ENCODE measurements at regions not wholly inside any gene's neighbourhood (a gene's known extent, or its start where the extent isn't known, plus 50 kb on each side); places are given as distances from the start of the nearest gene placed in this dataset.
"Not testable (repeated sequence)": the region's sequence is repeated elsewhere in the genome, so short reads cannot be mapped to it uniquely, and the experiment has no call there.

GRCh38 chr2:183623227-183623626, 499.0 kb downstream of the NUP35 start:
- DNase-seq (ENCODE audit: low read depth): no peak

- no peak for DNase-seq (ENCODE audit: low read depth)
Observed at GRCh38 chr2:183630964-183631363, 506.7 kb downstream of the NUP35 start.

- no peak for DNase-seq (ENCODE audit: low read depth)
Observed at GRCh38 chr2:183656121-183656520, 531.9 kb downstream of the NUP35 start.

- no peak for DNase-seq (ENCODE audit: low read depth)
Observed at GRCh38 chr2:183665425-183665824, 541.2 kb downstream of the NUP35 start.

- DNase-seq (ENCODE audit: low read depth): no peak
Observed at GRCh38 chr2:183666031-183666430, 541.8 kb downstream of the NUP35 start.

GRCh38 chr2:183671233-183671632, 547.0 kb downstream of the NUP35 start:
- no peak for DNase-seq (ENCODE audit: low read depth)

GRCh38 chr2:183678908-183679307, 554.7 kb downstream of the NUP35 start:
- DNase-seq (ENCODE audit: low read depth): no peak

GRCh38 chr2:183680573-183680972, 556.3 kb downstream of the NUP35 start:
- DNase-seq (ENCODE audit: low read depth): no peak

- DNase-seq (ENCODE audit: low read depth): no peak
Observed at GRCh38 chr2:183684686-183685085, 560.4 kb downstream of the NUP35 start.

GRCh38 chr2:183696028-183696427, 571.8 kb downstream of the NUP35 start:
- DNase-seq (ENCODE audit: low read depth): no peak

GRCh38 chr2:183709829-183710228, 585.6 kb downstream of the NUP35 start:
- no peak for DNase-seq (ENCODE audit: low read depth)

GRCh38 chr2:183718246-183718645, 594.0 kb downstream of the NUP35 start:
- no peak for DNase-seq (ENCODE audit: low read depth)

GRCh38 chr2:183723278-183723677, 599.0 kb downstream of the NUP35 start:
- no peak for DNase-seq (ENCODE audit: low read depth)

GRCh38 chr2:183729380-183729779, 605.1 kb downstream of the NUP35 start:
- DNase-seq (ENCODE audit: low read depth): no peak

- DNase-seq (ENCODE audit: low read depth): no peak
Observed at GRCh38 chr2:183740241-183740640, 616.0 kb downstream of the NUP35 start.

- DNase-seq (ENCODE audit: low read depth): no peak
Observed at GRCh38 chr2:183752571-183752970, 628.3 kb downstream of the NUP35 start.

- no peak for DNase-seq (ENCODE audit: low read depth)
Observed at GRCh38 chr2:183759033-183759432, 634.8 kb downstream of the NUP35 start.

- no peak for DNase-seq (ENCODE audit: low read depth)
Observed at GRCh38 chr2:183773775-183774174, 649.5 kb downstream of the NUP35 start.

GRCh38 chr2:183780072-183780471, 655.8 kb downstream of the NUP35 start:
- DNase-seq (ENCODE audit: low read depth): no peak

- DNase-seq (ENCODE audit: low read depth): no peak
Observed at GRCh38 chr2:183782436-183782835, 658.2 kb downstream of the NUP35 start.

- not testable (repeated sequence) for DNase-seq (ENCODE audit: low read depth)
Observed at GRCh38 chr2:183788796-183789195, 664.6 kb downstream of the NUP35 start.

GRCh38 chr2:183792165-183792924, 668.1 kb downstream of the NUP35 start:
- not testable (repeated sequence) for DNase-seq (ENCODE audit: low read depth)

GRCh38 chr2:183798535-183798934, 674.3 kb downstream of the NUP35 start:
- no peak for DNase-seq (ENCODE audit: low read depth)

- no peak for DNase-seq (ENCODE audit: low read depth)
Observed at GRCh38 chr2:183799761-183800160, 675.5 kb downstream of the NUP35 start.

Data from fibroblast of gingiva (primary cell).